NCI-H345 treated with DMSO at 0.1 percent for 48 hours (cell line): ENCODE measurements at regions not wholly inside any gene's neighbourhood (a gene's known extent, or its start where the extent isn't known, plus 50 kb on each side); places are given as distances from the start of the nearest gene placed in this dataset.
"Not testable (repeated sequence)": the region's sequence is repeated elsewhere in the genome, so short reads cannot be mapped to it uniquely, and the experiment has no call there.

Experiments
- DNase-seq: peaks from one replicate; lab custom pipeline; 2025; ENCODE audit not compliant: unreplicated experiment; lab: John Stamatoyannopoulos, UW

DNA sequence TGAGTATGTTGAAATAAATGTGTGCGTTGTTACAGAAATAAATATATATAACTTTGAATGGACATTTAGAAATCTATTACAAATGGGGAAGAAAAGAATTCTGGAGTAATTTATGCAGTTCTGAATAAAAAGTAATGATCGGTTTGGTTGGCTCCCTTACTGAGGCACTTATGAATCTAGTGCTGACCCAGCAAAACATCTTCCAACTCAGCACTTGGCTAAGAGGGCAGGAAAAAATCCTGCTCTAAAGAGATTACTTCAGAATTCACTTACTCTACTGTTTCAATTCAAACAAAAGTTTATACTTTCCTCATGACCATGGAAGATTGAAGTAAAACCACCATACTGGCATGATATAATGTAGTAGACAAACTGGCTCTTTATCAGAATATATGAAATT is 123.9 kb upstream of the RXFP1 start:
- DNase-seq: no peak

- not testable (repeated sequence) for DNase-seq
Observed at GRCh38 chr4:158407961-158408360, 113.7 kb upstream of the RXFP1 start.

- DNase-seq: no peak
Observed at GRCh38 chr4:158410272-158410671, 111.4 kb upstream of the RXFP1 start.

DNA sequence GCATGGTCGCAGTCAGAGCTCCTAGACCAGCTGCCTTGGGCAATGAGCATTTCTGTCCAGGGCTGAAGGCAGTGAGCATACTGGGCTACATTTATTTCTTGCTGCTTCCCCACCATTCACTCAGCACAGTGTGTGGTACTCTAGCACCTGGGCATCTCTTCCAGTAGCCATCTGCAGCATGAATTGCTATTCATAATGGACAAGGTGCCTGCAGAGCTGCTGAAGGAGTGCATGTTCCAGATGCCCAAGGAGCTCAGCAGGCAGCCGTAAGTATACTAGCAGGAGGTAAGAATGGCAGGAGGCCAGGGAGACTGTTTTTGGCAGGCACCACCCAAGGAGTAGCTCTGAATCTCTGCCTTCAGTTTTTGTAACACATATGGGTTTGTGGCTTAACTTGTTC is 110.4 kb upstream of the RXFP1 start:
- DNase-seq: peak; percentile 14

GRCh38 chr4:158418679-158419078 is 103.0 kb upstream of the RXFP1 start:
- not testable (repeated sequence) for DNase-seq

- DNase-seq: no peak
Observed at GRCh38 chr4:158420782-158421181, 100.9 kb upstream of the RXFP1 start.

DNA sequence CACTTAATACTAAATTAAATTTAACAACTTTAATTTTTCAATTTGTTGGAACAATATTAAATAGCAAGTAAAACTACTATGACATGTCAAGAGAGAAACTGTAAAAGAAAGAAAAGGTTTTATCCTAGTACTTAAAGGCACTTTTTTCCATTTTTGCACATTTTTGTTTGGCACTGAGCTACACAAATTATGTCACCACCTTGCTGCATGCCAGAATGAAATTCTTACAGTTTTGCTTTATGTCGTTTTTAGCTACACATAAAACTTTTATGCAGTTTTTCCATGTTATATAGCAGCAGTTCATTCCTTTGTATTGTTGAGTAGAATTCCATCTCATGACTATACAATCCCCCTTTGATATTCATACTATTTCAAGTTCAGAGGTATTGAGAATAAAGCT is 99.1 kb upstream of the RXFP1 start:
- no peak for DNase-seq

GRCh38 chr4:158428242-158428641 is 93.4 kb upstream of the RXFP1 start:
- DNase-seq: no peak

DNA sequence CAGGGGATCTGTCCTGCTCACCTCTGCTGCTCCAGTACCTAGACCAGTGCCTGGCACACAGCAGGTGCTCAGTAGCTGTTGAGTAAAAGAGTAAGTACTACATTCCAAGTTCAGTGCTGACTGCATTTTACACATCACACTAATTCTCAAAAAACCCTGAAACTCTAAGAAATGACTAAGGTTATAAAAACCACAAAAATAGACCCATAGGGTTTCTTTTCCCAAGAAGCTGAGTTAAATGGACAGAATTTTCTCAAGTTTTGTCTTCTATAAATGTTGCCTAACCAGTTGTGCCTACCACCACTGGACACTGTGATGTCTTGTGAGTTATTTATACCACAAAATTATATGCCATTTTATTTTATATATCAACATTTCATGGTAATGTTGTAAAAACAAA is 78.9 kb upstream of the RXFP1 start:
- no peak for DNase-seq

GRCh38 chr4:158443731-158444130 is 78.0 kb upstream of the RXFP1 start:
- no peak for DNase-seq

GRCh38 chr4:158444621-158445020 is 77.1 kb upstream of the RXFP1 start:
- no peak for DNase-seq

GRCh38 chr4:158446106-158446505 is 75.6 kb upstream of the RXFP1 start:
- no peak for DNase-seq

DNA sequence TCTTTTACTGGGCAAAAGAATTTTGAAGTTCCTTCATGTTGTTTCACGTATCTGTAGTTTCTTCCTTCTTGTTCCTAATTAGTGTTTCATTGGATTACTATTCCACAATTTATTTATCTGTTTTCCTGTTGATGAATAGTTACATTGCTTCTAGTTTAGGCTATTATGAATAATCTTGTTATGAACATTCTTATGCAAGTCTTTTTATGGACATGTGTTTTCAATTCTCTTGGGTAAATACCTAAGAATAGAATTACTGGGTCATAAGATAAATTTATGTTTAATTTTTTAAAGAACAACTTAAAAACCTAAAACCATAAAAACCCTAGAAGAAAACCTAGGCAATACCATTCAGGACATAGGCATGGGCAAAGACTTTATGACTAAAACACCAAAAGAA is 70.9 kb upstream of the RXFP1 start:
- no peak for DNase-seq

GRCh38 chr4:158452116-158452515 is 69.6 kb upstream of the RXFP1 start:
- DNase-seq: not testable (repeated sequence)

- no peak for DNase-seq
Observed at GRCh38 chr4:158458271-158458895, 63.3 kb upstream of the RXFP1 start.

DNA sequence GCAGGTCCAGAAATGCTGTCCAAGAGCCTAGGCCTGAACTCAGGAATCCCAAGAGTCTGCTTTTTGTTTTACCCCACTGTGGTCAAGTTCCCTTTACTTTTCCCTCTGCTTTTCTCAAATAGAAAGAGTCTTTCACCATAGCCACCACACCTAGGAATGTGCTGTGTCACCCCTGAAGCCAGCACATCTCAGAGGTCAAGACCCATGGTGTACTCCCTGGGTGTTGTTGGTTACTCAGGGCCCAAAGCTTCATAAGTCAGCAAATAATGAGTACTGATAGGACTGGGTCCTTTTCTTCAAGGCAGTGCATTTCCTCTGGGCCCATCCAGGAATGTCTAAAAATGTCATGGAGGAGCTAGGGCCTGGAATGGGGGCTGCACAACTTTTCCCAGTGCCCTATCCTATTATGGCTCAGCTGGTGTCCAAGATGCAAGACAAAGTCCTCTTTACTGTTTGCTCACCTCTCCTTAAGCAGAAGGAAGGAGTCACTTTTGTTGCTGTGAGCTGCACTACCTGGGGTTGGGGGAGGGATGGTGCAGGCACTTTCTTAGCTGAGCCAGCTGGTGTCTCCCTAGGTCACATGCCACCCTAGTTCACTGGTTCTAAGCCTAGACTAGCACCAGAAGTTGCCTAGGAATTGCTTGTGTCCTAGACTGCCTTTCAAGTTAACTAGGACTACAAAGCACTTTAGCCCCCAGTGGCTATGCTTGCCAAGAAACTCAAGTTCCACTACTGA is 62.4 kb upstream of the RXFP1 start:
- DNase-seq: no peak

- no peak for DNase-seq
Observed at GRCh38 chr4:158461336-158461735, 60.3 kb upstream of the RXFP1 start.

- DNase-seq: no peak
Observed at GRCh38 chr4:158462611-158463010, 59.1 kb upstream of the RXFP1 start.
